ENCODE measurements at regions not wholly inside any gene's neighbourhood (a gene's known extent, or its start where the extent isn't known, plus 50 kb on each side); places are given as distances from the start of the nearest gene placed in this dataset.

DNA sequence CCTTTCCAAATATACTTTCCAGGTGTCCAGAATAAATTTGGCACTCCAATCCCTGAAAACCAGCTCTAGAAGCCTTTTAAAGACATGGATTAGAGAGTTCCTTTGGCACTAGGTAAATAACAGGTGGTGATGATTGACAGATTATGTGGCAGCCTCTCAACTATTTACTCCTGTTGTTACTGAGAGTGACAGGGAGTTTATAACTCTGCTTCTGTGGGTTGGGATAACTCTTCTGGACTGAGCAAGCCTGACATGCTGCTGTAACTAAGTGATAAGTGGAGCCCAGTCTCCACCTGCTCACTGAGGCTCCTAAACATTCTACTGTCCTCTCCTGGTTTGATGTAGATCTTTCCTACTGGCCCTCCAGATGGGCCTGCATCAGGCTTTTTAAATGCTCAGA is 693.2 kb upstream of the FTMT start:
- Histone ChIP-seq H3K9me3 (ENCODE audit: low read depth, low read length) (no peaks in the 10 kb centered on the region), H3K27me3 (ENCODE audit: insufficient read depth, low read length) (no peaks in the 10 kb centered on the region), H3K4me1 (ENCODE audit: insufficient read depth, low read length) (no peaks in the 10 kb centered on the region), H3K79me2 (ENCODE audit: insufficient read depth, low read length) (no peaks in the 10 kb centered on the region), H3K27ac (ENCODE audit: low read depth, low read length) (no peak overlapping the region), H3K36me3 (ENCODE audit: insufficient read depth, low read length) (no peaks in the 10 kb centered on the region), H2AFZ (ENCODE audit: low read length) (no peak overlapping the region), H3K4me2 (ENCODE audit: insufficient read depth, low read length) (no peak overlapping the region), H3K4me3 (ENCODE audit: insufficient read depth, low read length) (no peak overlapping the region), H4K20me1 (ENCODE audit: insufficient read depth, low read length) (no peaks in the 10 kb centered on the region)
- TF ChIP-seq, protein P1, sequence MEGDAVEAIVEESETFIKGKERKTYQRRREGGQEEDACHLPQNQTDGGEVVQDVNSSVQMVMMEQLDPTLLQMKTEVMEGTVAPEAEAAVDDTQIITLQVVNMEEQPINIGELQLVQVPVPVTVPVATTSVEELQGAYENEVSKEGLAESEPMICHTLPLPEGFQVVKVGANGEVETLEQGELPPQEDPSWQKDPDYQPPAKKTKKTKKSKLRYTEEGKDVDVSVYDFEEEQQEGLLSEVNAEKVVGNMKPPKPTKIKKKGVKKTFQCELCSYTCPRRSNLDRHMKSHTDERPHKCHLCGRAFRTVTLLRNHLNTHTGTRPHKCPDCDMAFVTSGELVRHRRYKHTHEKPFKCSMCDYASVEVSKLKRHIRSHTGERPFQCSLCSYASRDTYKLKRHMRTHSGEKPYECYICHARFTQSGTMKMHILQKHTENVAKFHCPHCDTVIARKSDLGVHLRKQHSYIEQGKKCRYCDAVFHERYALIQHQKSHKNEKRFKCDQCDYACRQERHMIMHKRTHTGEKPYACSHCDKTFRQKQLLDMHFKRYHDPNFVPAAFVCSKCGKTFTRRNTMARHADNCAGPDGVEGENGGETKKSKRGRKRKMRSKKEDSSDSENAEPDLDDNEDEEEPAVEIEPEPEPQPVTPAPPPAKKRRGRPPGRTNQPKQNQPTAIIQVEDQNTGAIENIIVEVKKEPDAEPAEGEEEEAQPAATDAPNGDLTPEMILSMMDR (IDR thresholded peaks at IDR 0.05; ENCODE audit: extremely low read depth, low read depth, low read length) = no peak
- DNase-seq (ENCODE audit: insufficient read length, low spot score, missing footprints) = no peak

DNA sequence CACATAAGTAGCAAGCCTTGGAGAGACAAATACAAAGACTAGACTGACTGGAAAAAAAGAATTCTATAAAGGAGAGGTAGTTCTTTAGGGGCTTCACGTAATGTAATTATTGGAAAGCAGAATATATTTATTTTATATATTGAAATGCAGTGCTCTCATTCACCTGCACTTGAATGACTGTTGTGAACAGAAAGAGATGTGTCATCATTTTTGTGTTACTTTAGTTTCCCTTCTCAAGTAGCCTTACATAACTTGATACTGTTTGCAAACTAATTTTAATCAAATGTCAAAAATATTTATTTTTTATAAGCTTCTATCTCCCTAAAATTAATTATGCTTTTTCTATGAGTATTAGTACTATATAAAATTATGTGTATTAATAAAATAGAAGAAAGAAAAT is 691.1 kb upstream of the FTMT start:
- Histone ChIP-seq H3K27ac (ENCODE audit: low read depth, low read length) (no peak overlapping the region), H3K36me3 (ENCODE audit: insufficient read depth, low read length) (no peaks in the 10 kb centered on the region), H3K4me3 (ENCODE audit: insufficient read depth, low read length) (no peak overlapping the region), H3K79me2 (ENCODE audit: insufficient read depth, low read length) (no peaks in the 10 kb centered on the region), H3K4me1 (ENCODE audit: insufficient read depth, low read length) (no peaks in the 10 kb centered on the region), H3K4me2 (ENCODE audit: insufficient read depth, low read length) (no peak overlapping the region), H4K20me1 (ENCODE audit: insufficient read depth, low read length) (no peaks in the 10 kb centered on the region), H3K9me3 (ENCODE audit: low read depth, low read length) (no peaks in the 10 kb centered on the region), H3K27me3 (ENCODE audit: insufficient read depth, low read length) (no peaks in the 10 kb centered on the region), H2AFZ (ENCODE audit: low read length) (no peak overlapping the region)
- no peak for DNase-seq (ENCODE audit: insufficient read length, low spot score, missing footprints)
- TF ChIP-seq, protein P1 (IDR thresholded peaks at IDR 0.05; ENCODE audit: extremely low read depth, low read depth, low read length) = no peak

DNA sequence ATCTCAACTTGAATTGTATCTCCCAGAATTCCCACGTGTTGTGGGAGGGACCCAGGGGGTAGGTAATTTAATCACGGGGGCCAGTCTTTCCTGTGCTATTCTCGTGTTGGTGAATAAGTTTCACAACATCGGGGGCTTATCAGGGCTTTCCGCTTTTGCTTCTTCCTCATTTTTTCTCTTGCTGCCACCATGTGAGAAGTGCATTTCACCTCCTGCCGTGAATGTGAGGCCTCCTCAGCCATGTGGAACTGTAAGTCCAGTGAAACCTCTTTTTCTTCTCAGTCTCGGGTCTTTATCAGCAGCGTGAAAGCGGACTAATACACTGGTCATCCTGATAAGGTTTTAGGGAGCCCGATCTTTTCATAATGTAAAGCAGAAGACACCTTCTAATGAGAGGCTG is 687.0 kb upstream of the FTMT start:
- H2AFZ ChIP-seq (ENCODE audit: low read length) = no peak overlapping the region
- no peaks in the 10 kb centered on the region for H3K79me2 ChIP-seq (ENCODE audit: insufficient read depth, low read length)
- no peaks in the 10 kb centered on the region for H3K4me1 ChIP-seq (ENCODE audit: insufficient read depth, low read length)
- no peaks in the 10 kb centered on the region for H3K9me3 ChIP-seq (ENCODE audit: low read depth, low read length)
- no peak for DNase-seq (ENCODE audit: insufficient read length, low spot score, missing footprints)
- H3K4me3 ChIP-seq (ENCODE audit: insufficient read depth, low read length) = no peak overlapping the region
- no peaks in the 10 kb centered on the region for H3K36me3 ChIP-seq (ENCODE audit: insufficient read depth, low read length)
- H4K20me1 ChIP-seq (ENCODE audit: insufficient read depth, low read length) = no peaks in the 10 kb centered on the region
- no peak overlapping the region for H3K4me2 ChIP-seq (ENCODE audit: insufficient read depth, low read length)
- no peak overlapping the region for H3K27ac ChIP-seq (ENCODE audit: low read depth, low read length)
- no peaks in the 10 kb centered on the region for H3K27me3 ChIP-seq (ENCODE audit: insufficient read depth, low read length)
- TF ChIP-seq, protein P1 (IDR thresholded peaks at IDR 0.05; ENCODE audit: extremely low read depth, low read depth, low read length) = no peak

DNA sequence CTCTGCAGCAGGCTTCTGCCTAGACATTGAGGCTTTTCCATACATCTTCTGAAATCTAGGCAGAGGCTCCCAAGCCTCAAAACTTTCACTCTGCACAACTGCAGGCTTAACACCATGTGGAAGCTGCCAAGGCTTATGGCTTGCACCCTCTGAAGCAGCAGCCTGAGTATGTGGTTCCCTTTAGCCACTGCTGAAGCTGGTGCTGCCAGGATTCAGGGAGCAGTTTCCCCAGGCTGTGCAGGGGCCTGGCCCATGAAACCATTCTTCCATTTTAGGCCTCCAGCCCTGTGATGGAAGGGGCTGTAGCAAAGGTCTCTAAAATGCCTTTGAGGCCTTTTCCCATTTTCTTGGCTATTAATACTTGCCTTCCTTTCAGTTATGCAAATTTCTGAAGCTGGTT is 680.3 kb upstream of the FTMT start:
- TF ChIP-seq, protein P1 (IDR thresholded peaks at IDR 0.05; ENCODE audit: extremely low read depth, low read depth, low read length) = no peak
- no peaks in the 10 kb centered on the region for H3K4me1 ChIP-seq (ENCODE audit: insufficient read depth, low read length)
- DNase-seq (ENCODE audit: insufficient read length, low spot score, missing footprints) = no peak

More for the DNA sequence above, 680.3 kb upstream of the FTMT start:
- no peaks in the 10 kb centered on the region for H3K36me3 ChIP-seq (ENCODE audit: insufficient read depth, low read length)
- H3K27me3 ChIP-seq (ENCODE audit: insufficient read depth, low read length) = no peaks in the 10 kb centered on the region
- H3K4me2 ChIP-seq (ENCODE audit: insufficient read depth, low read length) = no peak overlapping the region
- no peaks in the 10 kb centered on the region for H4K20me1 ChIP-seq (ENCODE audit: insufficient read depth, low read length)
- no peak overlapping the region for H3K27ac ChIP-seq (ENCODE audit: low read depth, low read length)
- H3K9me3 ChIP-seq (ENCODE audit: low read depth, low read length) = no peaks in the 10 kb centered on the region
- H3K79me2 ChIP-seq (ENCODE audit: insufficient read depth, low read length) = no peaks in the 10 kb centered on the region
- H3K4me3 ChIP-seq (ENCODE audit: insufficient read depth, low read length) = no peak overlapping the region
- no peak overlapping the region for H2AFZ ChIP-seq (ENCODE audit: low read length)

Measured in osteoblast (primary cell).